Large intestine (tissue), 3 donors: ENCODE measurements at regions not wholly inside any gene's neighbourhood (a gene's known extent, or its start where the extent isn't known, plus 50 kb on each side); places are given as distances from the start of the nearest gene placed in this dataset.
"Not testable (repeated sequence)": the region's sequence is repeated elsewhere in the genome, so short reads cannot be mapped to it uniquely, and the experiment has no call there.

Experiments
- DNase-seq, 2 donors: peaks; one replicate each; pipeline versions ENCODE4 v3.0.0 to v3.0.0-alpha.2; 2013
- H3K27ac ChIP-seq: one replicate; pipeline ENCODE4 v1.5.1; 2013; ENCODE audit warnings: low read length
- H3K27me3 ChIP-seq: 2 replicates; pipeline ENCODE4 v1.6.1; 2013; ENCODE audit warnings: low read length; ENCODE audit not compliant: control insufficient read depth, insufficient read depth
- H3K36me3 ChIP-seq: 2 replicates; pipeline ENCODE4 v1.6.1; 2013; ENCODE audit warnings: low read length; ENCODE audit not compliant: control insufficient read depth, insufficient read depth
- H3K4me1 ChIP-seq: one replicate; pipeline ENCODE4 v1.6.1; 2013; ENCODE audit warnings: low read length; ENCODE audit not compliant: control insufficient read depth, insufficient read depth
- H3K4me3 ChIP-seq: one replicate; pipeline ENCODE4 v1.5.1; 2013; ENCODE audit warnings: low read length
- H3K9me3 ChIP-seq: one replicate; pipeline ENCODE4 v1.6.1; 2013; ENCODE audit warnings: mild to moderate bottlenecking, low read depth, low read length, moderate library complexity; ENCODE audit not compliant: control insufficient read depth
- WGBS: methylation state at CpG from one replicate; pipeline ENCODE4 v1.1.5; 2013; ENCODE audit warnings: low lambda C conversion rate; ENCODE audit not compliant: insufficient coverage; 5-methylcytosine and 5-hydroxymethylcytosine counted together

DNA sequence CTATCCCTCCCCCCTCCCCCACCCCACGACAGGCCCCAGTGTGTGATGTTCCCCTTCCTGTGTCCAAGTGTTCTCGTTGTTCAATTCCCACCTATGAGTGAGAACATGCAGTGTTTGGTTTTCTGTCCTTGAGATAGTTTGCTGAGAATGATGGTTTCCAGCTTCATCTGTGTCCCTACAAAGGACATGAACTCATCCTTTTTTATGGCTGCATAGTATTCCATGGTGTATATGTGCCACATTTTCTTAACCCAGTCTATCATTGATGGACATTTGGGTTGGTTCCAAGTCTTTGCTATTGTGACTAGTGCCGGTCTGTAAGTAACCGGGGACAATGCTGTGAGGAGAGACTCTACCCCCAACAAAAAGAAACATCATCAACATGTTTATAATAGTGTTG is 217.2 kb downstream of the SEC23IP start:
- not testable (repeated sequence) for H3K36me3 ChIP-seq
- WGBS = no CpG with 5 or more reads among the region's 4 CpGs

GRCh38 chr10:120110196-120110595 is 217.7 kb downstream of the SEC23IP start:
- Histone ChIP-seq H3K9me3 (no peaks in the 10 kb centered on the region), H3K27me3 (peaks cover 8% of the 10 kb centered on the region), H3K36me3 (no peaks in the 10 kb centered on the region), H3K4me1 (no peaks in the 10 kb centered on the region), H3K27ac (no peak overlapping the region), H3K4me3 (no peak overlapping the region)
- WGBS = no CpG with 5 or more reads among the region's 1 CpG
- no peak for DNase-seq

More for the DNA sequence above, 217.2 kb downstream of the SEC23IP start:
- not testable (repeated sequence) for H3K4me3 ChIP-seq, H3K27ac ChIP-seq, H3K27me3 ChIP-seq, H3K9me3 ChIP-seq, H3K4me1 ChIP-seq, DNase-seq

DNA sequence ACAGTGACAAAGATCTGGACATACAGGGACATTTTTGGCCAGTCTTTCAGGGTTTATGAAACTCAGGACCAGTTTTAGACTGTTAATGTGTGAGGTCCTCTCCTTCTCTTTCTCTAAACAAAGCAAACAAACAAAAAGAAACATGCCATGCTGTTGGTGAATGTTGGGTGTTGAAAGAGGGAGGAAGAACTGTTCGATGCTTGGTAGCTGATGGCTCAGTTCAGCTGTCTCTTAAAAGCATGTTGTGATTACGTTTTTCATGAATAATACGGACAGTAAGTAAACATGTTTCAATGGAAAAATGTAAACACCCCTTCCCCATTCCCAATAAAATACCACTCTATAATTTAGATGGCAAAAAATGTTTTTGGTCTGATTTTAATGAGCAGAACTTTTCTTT is 219.1 kb downstream of the SEC23IP start:
- Histone ChIP-seq H3K4me3 (no peak overlapping the region), H3K27ac (no peak overlapping the region), H3K4me1 (no peaks in the 10 kb centered on the region), H3K36me3 (no peaks in the 10 kb centered on the region), H3K9me3 (no peaks in the 10 kb centered on the region), H3K27me3 (peaks cover 15% of the 10 kb centered on the region)
- WGBS = 75% methylated on average over 2 of the region's 3 CpGs
- no peak for DNase-seq

DNA sequence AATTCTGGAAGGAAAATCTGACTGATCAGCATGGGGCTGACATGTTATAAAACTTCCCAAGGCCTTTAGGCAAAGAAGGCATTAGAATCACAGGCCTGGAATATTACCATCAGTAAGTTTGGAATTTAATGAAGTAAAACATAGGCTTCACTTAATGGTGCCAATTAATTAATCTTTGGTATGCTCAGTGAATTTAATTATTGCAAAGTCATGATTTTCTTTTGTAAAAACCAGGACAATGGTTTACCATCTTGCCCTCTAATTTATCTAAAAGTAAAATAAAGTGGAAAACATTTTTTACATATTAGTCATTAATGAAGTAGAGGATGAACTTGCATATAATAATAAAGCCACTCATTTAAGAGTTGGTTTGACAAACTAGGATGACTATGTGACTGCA is 220.3 kb downstream of the SEC23IP start:
- Histone ChIP-seq H3K27me3 (peaks cover 17% of the 10 kb centered on the region), H3K9me3 (no peaks in the 10 kb centered on the region), H3K36me3 (no peaks in the 10 kb centered on the region), H3K4me3 (no peak overlapping the region), H3K4me1 (no peaks in the 10 kb centered on the region), H3K27ac (no peak overlapping the region)
- no peak for DNase-seq

DNA sequence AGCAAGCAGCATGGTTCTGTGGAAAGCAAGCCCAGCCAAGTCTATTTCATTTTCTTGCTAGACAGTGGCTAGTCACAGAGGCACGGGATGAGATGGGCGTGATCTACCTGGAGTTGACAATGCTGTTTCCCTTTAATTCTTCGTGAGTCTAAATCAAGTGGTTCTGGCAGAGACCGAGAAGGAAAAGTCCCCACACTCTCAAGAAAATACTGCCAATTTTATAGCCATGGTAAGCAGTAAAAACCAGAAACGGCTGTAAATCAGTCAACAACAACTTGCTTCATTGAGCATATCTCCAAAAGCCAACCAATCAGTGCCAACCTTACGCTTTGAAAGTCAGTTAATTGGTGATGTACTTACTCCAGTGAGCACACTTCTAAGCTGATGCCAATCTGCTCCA is 223.4 kb downstream of the SEC23IP start:
- Histone ChIP-seq H3K36me3 (no peaks in the 10 kb centered on the region), H3K4me1 (no peaks in the 10 kb centered on the region), H3K4me3 (no peak overlapping the region), H3K9me3 (no peaks in the 10 kb centered on the region), H3K27me3 (peaks cover 17% of the 10 kb centered on the region), H3K27ac (no peak overlapping the region)
- no peak for DNase-seq
- WGBS = no CpG with 5 or more reads among the region's 6 CpGs

- no peak for DNase-seq
- Histone ChIP-seq H3K9me3 (no peaks in the 10 kb centered on the region), H3K36me3 (no peaks in the 10 kb centered on the region), H3K27ac (no peak overlapping the region), H3K27me3 (peaks cover 2% of the 10 kb centered on the region), H3K4me1 (no peaks in the 10 kb centered on the region), H3K4me3 (no peak overlapping the region)
- WGBS = no CpG with 5 or more reads among the region's 1 CpG
These were observed 229.2 kb downstream of the SEC23IP start for GRCh38 chr10:120121768-120122167.

DNA sequence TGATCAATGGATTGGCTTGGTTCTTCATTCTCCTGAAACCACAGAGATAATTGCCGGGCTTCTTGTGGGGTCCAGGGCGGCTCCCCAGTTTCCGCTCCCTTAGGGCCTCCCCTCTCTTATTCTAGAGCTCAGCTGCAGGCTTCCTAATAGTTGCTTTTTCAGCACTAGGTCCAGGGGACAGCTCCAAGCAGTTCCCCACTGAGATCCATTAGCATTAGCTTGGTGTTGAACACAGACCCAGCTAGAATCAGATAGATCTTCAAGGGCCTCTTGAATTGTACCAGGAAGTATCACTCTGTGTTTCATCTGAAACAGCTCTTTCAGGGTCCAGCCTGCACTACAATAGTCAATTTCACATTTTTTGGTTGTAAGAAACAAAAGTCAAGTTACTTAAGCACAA is 238.7 kb downstream of the SEC23IP start:
- H3K9me3 ChIP-seq = no peaks in the 10 kb centered on the region
- peaks cover 13% of the 10 kb centered on the region for H3K27me3 ChIP-seq
- H3K27ac ChIP-seq = no peak overlapping the region
- H3K36me3 ChIP-seq = no peaks in the 10 kb centered on the region
- no peaks in the 10 kb centered on the region for H3K4me1 ChIP-seq
- no peak for DNase-seq
- H3K4me3 ChIP-seq = no peak overlapping the region
- no CpG with 5 or more reads among the region's 3 CpGs for WGBS

DNA sequence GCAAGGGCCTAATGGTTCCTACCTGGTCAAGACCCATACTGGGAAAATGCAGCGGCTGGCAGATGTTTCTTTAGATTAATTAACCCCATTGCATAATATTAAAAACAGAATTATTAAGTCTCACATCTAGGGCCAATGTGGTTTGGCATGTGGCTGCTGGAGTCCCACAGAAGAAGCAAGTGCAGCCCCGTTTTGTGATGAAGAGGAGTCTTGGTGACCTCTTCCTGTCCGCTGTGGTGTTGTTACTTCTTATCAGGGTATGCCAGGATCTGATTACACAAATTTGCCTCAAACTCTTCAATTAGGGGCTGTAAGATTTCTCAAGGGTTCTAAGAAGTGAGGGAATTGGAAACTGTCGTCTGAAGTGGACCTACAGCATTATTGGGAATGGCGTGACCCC is 240.3 kb downstream of the SEC23IP start:
- H3K4me1 ChIP-seq = no peaks in the 10 kb centered on the region
- H3K36me3 ChIP-seq = no peaks in the 10 kb centered on the region
- H3K27me3 ChIP-seq = peaks cover 5% of the 10 kb centered on the region
- 33% methylated on average over 1 of the region's 5 CpGs for WGBS
- no peak for DNase-seq
- H3K4me3 ChIP-seq = no peak overlapping the region
- no peak overlapping the region for H3K27ac ChIP-seq
- H3K9me3 ChIP-seq = no peaks in the 10 kb centered on the region

GRCh38 chr10:120138689-120139088 is 246.2 kb downstream of the SEC23IP start:
- H3K27ac ChIP-seq = no peak overlapping the region

GRCh38 chr10:120145107-120145506 is 252.6 kb downstream of the SEC23IP start:
- Histone ChIP-seq H3K4me1 (no peaks in the 10 kb centered on the region), H3K9me3 (no peaks in the 10 kb centered on the region), H3K36me3 (no peaks in the 10 kb centered on the region), H3K4me3 (no peak overlapping the region), H3K27me3 (no peaks in the 10 kb centered on the region), H3K27ac (no peak overlapping the region)
- DNase-seq = no peak
- 57% methylated on average over 3 of the region's 5 CpGs for WGBS

More at GRCh38 chr10:120138689-120139088, 246.2 kb downstream of the SEC23IP start:
- 38% methylated on average over 1 of the region's 3 CpGs for WGBS
- no peaks in the 10 kb centered on the region for H3K27me3 ChIP-seq
- no peaks in the 10 kb centered on the region for H3K9me3 ChIP-seq
- no peaks in the 10 kb centered on the region for H3K36me3 ChIP-seq
- H3K4me1 ChIP-seq = no peaks in the 10 kb centered on the region
- no peak overlapping the region for H3K4me3 ChIP-seq
- DNase-seq = no peak

- Histone ChIP-seq H3K4me1 (no peaks in the 10 kb centered on the region), H3K9me3 (no peaks in the 10 kb centered on the region), H3K27ac (no peak overlapping the region), H3K4me3 (no peak overlapping the region), H3K27me3 (no peaks in the 10 kb centered on the region), H3K36me3 (no peaks in the 10 kb centered on the region)
- 95% methylated on average over 3 of the region's 5 CpGs for WGBS
- DNase-seq = no peak
These were observed 264.2 kb downstream of the SEC23IP start for GRCh38 chr10:120156614-120157274.
